GM18511 (cell line): ENCODE measurements at regions not wholly inside any gene's neighbourhood (a gene's known extent, or its start where the extent isn't known, plus 50 kb on each side); places are given as distances from the start of the nearest gene placed in this dataset.

Source experiments
- ATAC-seq: cut with Tn5 transposase; IDR thresholded peaks from one replicate; pipeline ENCODE4 v1.9.1; 2021; ENCODE audit warnings: mild to moderate bottlenecking, moderate library complexity; ENCODE audit not compliant: unreplicated experiment

- ATAC-seq, result no peak
Measured at GRCh38 chr13:69579351-69579750, 528.3 kb upstream of the ATXN8OS start.

GRCh38 chr13:69571606-69572323, 535.9 kb upstream of the ATXN8OS start:
- ATAC-seq, result no peak

- ATAC-seq, result no peak
Measured at GRCh38 chr13:69567514-69567913, 540.1 kb upstream of the ATXN8OS start.

GRCh38 chr13:69566104-69566716, 541.4 kb upstream of the ATXN8OS start:
- no peak for ATAC-seq

- peak; percentile 91 for ATAC-seq
Measured at GRCh38 chr13:69565334-69565733, 542.3 kb upstream of the ATXN8OS start.

GRCh38 chr13:69556540-69557196, 551.0 kb upstream of the ATXN8OS start:
- no peak for ATAC-seq

- no peak for ATAC-seq
Measured at GRCh38 chr13:69553976-69554375, 553.6 kb upstream of the ATXN8OS start.

- no peak for ATAC-seq
Measured at GRCh38 chr13:69551193-69551592, 556.4 kb upstream of the ATXN8OS start.

- no peak for ATAC-seq
Measured at GRCh38 chr13:69547780-69548179, 559.8 kb upstream of the ATXN8OS start.

GRCh38 chr13:69545551-69545950, 562.1 kb upstream of the ATXN8OS start:
- ATAC-seq, result no peak

GRCh38 chr13:69524459-69525150, 583.0 kb upstream of the ATXN8OS start:
- ATAC-seq, result no peak

GRCh38 chr13:69496981-69497380, 610.6 kb upstream of the ATXN8OS start:
- no peak for ATAC-seq

- ATAC-seq, result no peak
Measured at GRCh38 chr13:69495096-69495495, 612.5 kb upstream of the ATXN8OS start.

- ATAC-seq, result no peak
Measured at GRCh38 chr13:69487576-69487975, 620.0 kb upstream of the ATXN8OS start.

GRCh38 chr13:69485991-69486592, 621.5 kb upstream of the ATXN8OS start:
- no peak for ATAC-seq

- ATAC-seq, result no peak
Measured at GRCh38 chr13:69477451-69477850, 630.2 kb upstream of the ATXN8OS start.

- no peak for ATAC-seq
Measured at GRCh38 chr13:69474011-69474685, 633.5 kb upstream of the ATXN8OS start.

- ATAC-seq, result no peak
Measured at GRCh38 chr13:69468624-69469023, 639.0 kb upstream of the ATXN8OS start.

- ATAC-seq, result no peak
Measured at GRCh38 chr13:69461397-69461796, 646.2 kb upstream of the ATXN8OS start.

- ATAC-seq, result no peak
Measured at GRCh38 chr13:69459346-69459745, 648.3 kb upstream of the ATXN8OS start.

- no peak for ATAC-seq
Measured at GRCh38 chr13:69458013-69458412, 649.6 kb upstream of the ATXN8OS start.
